ENCODE measurements at regions not wholly inside any gene's neighbourhood (a gene's known extent, or its start where the extent isn't known, plus 50 kb on each side); places are given as distances from the start of the nearest gene placed in this dataset.

GRCh38 chr15:38053205-38053604, 118.8 kb downstream of the TMCO5A start:
- peaks cover 0 to 12% (median 7%) of the 10 kb centered on the region in 3 donors for H3K4me1 ChIP-seq
- FAIRE-seq = no peak

GRCh38 chr15:38053776-38054175, 119.3 kb downstream of the TMCO5A start:
- FAIRE-seq (no peak), DNase-seq (no peak), ATAC-seq (no peak)
- H3K9me3 ChIP-seq = no peaks in the 10 kb centered on the region
- no peak overlapping the region for H3K4me3 ChIP-seq
- intact Hi-C loops (cut with DNase I) = no loop called here
- no peaks in the 10 kb centered on the region for H3K27me3 ChIP-seq
- H3K27ac ChIP-seq = no peak overlapping the region
- peaks cover 0 to 12% (median 7%) of the 10 kb centered on the region in 3 donors for H3K4me1 ChIP-seq
- no peaks in the 10 kb centered on the region for H3K36me3 ChIP-seq
- TF ChIP-seq CTCF (IDR thresholded peaks at IDR 0.05) = no peak
- WGBS, 2 donors = 90 to 93% methylated on average over 3 of the region's 3 CpGs

More at GRCh38 chr15:38053205-38053604, 118.8 kb downstream of the TMCO5A start:
- TF ChIP-seq CTCF (IDR thresholded peaks at IDR 0.05) = no peak
- peak in 2 of 4 donors; percentile 26 to 39 for ATAC-seq
- Histone ChIP-seq H3K4me3 (no peak overlapping the region), H3K9me3 (no peaks in the 10 kb centered on the region), H3K27me3 (no peaks in the 10 kb centered on the region), H3K36me3 (no peaks in the 10 kb centered on the region), H3K27ac (peak overlapping the region in 1 of 4 donors; percentile 5)
- 58 to 80% methylated on average over 2 of the region's 2 CpGs for WGBS, 2 donors
- intact Hi-C loops (cut with DNase I) = no loop called here
- no peak for DNase-seq

GRCh38 chr15:38054488-38054887, 120.0 kb downstream of the TMCO5A start:
- no peak for ATAC-seq
- Histone ChIP-seq H3K27ac (no peak overlapping the region), H3K4me1 (peaks cover 0 to 12% (median 7%) of the 10 kb centered on the region in 3 donors), H3K9me3 (no peaks in the 10 kb centered on the region), H3K36me3 (no peaks in the 10 kb centered on the region), H3K27me3 (no peaks in the 10 kb centered on the region), H3K4me3 (no peak overlapping the region)
- no peak for DNase-seq
- intact Hi-C loops (cut with DNase I) = no loop called here
- FAIRE-seq = no peak
- no peak for TF ChIP-seq CTCF (IDR thresholded peaks at IDR 0.05)

- Histone ChIP-seq H3K27me3 (no peaks in the 10 kb centered on the region), H3K9me3 (no peaks in the 10 kb centered on the region), H3K4me3 (no peak overlapping the region), H3K27ac (no peak overlapping the region), H3K4me1 (no peaks in the 10 kb centered on the region), H3K36me3 (no peaks in the 10 kb centered on the region)
- intact Hi-C loops (cut with DNase I) = no loop called here
- ATAC-seq (peak in 1 of 4 donors; percentile 68), DNase-seq (no peak), FAIRE-seq (no peak)
- no peak for TF ChIP-seq CTCF (IDR thresholded peaks at IDR 0.05)
- WGBS, 2 donors = 75 to 78% methylated on average over 11 of the region's 11 CpGs
Measured at GRCh38 chr15:38058596-38059075, 124.2 kb downstream of the TMCO5A start.

GRCh38 chr15:38059665-38060064, 125.2 kb downstream of the TMCO5A start:
- 91 to 93% methylated on average over 1 of the region's 1 CpG for WGBS, 2 donors
- no peak overlapping the region for H3K27ac ChIP-seq
- intact Hi-C loops (cut with DNase I) = no loop called here
- H3K4me1 ChIP-seq = no peaks in the 10 kb centered on the region
- FAIRE-seq = no peak
- DNase-seq = no peak
- H3K4me3 ChIP-seq = no peak overlapping the region
- TF ChIP-seq CTCF (IDR thresholded peaks at IDR 0.05) = no peak
- H3K36me3 ChIP-seq = no peaks in the 10 kb centered on the region
- H3K9me3 ChIP-seq = no peaks in the 10 kb centered on the region
- no peaks in the 10 kb centered on the region for H3K27me3 ChIP-seq
- ATAC-seq = no peak

Data from pancreas (tissue), 10 donors.